HepG2 (cell line): ENCODE measurements at regions not wholly inside any gene's neighbourhood (a gene's known extent, or its start where the extent isn't known, plus 50 kb on each side); places are given as distances from the start of the nearest gene placed in this dataset.

Experiments
- ATAC-seq: fragments of 200-7000 bp; cut with Tn5 transposase; 3 replicates; pipeline ENCODE4 v1.9.1; 2020; ENCODE audit warnings: mild to moderate bottlenecking, moderate library complexity
- BruUV-seq: library from RNA; stranded (reverse); fragments of 400-500 nt; replicated peaks from 2 replicates; lab custom pipeline; 2021; lab: Mats Ljungman, UMichigan
- CTCF ChIA-PET: fragments of 300-600 bp; formaldehyde crosslinking; extraction: SDS; loops from one replicate; lab custom pipeline; 2021; ENCODE audit warnings: low total read pairs, inconsistent platforms, low intra/inter-chr PET ratio; lab: Yijun Ruan, JAX
- POLR2A ChIA-PET: fragments of 350-600 bp; sonication (Branson Sonifier 250); formaldehyde crosslinking; loops from one replicate; lab custom pipeline; 2020; ENCODE audit warnings: antibody characterized with exemption, inconsistent platforms; lab: Yijun Ruan, JAX
- DNase-seq: peaks from one replicate; pipeline ENCODE4 v3.0.0-alpha.2; 2015; ENCODE audit warnings: low spot score
- FAIRE-seq: peaks from 3 replicates; lab custom pipeline; 2011; peaks lifted over from hg19 to GRCh38; lab: Jason Lieb, UNC
- H2AFZ ChIP-seq: one replicate; pipeline ENCODE4 v1.6.1; 2011; ENCODE audit warnings: low read length, inconsistent platforms
- H3K27ac ChIP-seq: fragments of 300-600 bp; 3 replicates; pipeline ENCODE4 v1.8.0; 2011; ENCODE audit warnings: mixed run types, mild to moderate bottlenecking, mixed read lengths, low read length, inconsistent platforms; ENCODE audit not compliant: insufficient read depth; ENCODE audit errors: extremely low read length
- H3K27me3 ChIP-seq, 2 experiments: fragments of 200-600 bp in 1 of 2; 2 replicates in 1 of 2; 3 replicates in 1 of 2; pipeline versions ENCODE4 v1.6.0 to v1.8.0; 2011; ENCODE audit warnings: low read length in 2 of 2, mild to moderate bottlenecking in 2 of 2, moderate library complexity in 2 of 2, inconsistent platforms in 1 of 2; ENCODE audit not compliant: insufficient read depth in 2 of 2, control insufficient read depth in 1 of 2
- H3K36me3 ChIP-seq, 2 experiments: fragments of 200-600 bp in 1 of 2; replicated peaks in 1 of 2; 2 replicates in 1 of 2; 3 replicates in 1 of 2; pipeline versions ENCODE4 v1.5.1 to v1.8.0; 2011; ENCODE audit warnings: low read length in 2 of 2, inconsistent platforms in 1 of 2; ENCODE audit not compliant: insufficient read depth in 2 of 2, control insufficient read depth in 1 of 2
- H3K4me1 ChIP-seq: 2 replicates; pipeline ENCODE4 v1.5.1; 2012; ENCODE audit warnings: low read length, inconsistent platforms; ENCODE audit not compliant: insufficient read depth
- H3K4me2 ChIP-seq: 2 replicates; pipeline ENCODE4 v1.6.0; 2011; ENCODE audit warnings: low read depth, low read length, inconsistent platforms
- H3K4me3 ChIP-seq, 3 experiments: fragments of 200-600 bp in 1 of 3; sonication (generic), shearing (Covaris generic) in 1 of 3; replicated peaks in 1 of 3; 2 replicates each; pipeline ENCODE4 v1.5.1; 2011 to 2016; ENCODE audit warnings: low read length in 3 of 3, inconsistent platforms in 2 of 3, low read depth in 2 of 3, mild to moderate bottlenecking in 2 of 3, control low read depth in 1 of 3, mixed read lengths in 1 of 3; ENCODE audit not compliant: insufficient read depth in 1 of 3
- H3K79me2 ChIP-seq: one replicate; pipeline ENCODE4 v1.6.1; 2011; ENCODE audit warnings: low read length, inconsistent platforms; ENCODE audit not compliant: insufficient read depth
- H3K9ac ChIP-seq: 2 replicates; pipeline ENCODE4 v1.6.0; 2011; ENCODE audit warnings: mild to moderate bottlenecking, low read depth, low read length, inconsistent platforms; ENCODE audit not compliant: insufficient read depth
- H3K9me3 ChIP-seq: 2 replicates; pipeline ENCODE4 v1.5.1; 2012; ENCODE audit warnings: mild to moderate bottlenecking, low read length
- H4K20me1 ChIP-seq: 2 replicates; pipeline ENCODE4 v1.6.0; 2011; ENCODE audit warnings: inconsistent platforms, mild to moderate bottlenecking, low read length, moderate library complexity; ENCODE audit not compliant: insufficient read depth
- MZF1 ChIP-seq: sonication (generic); formaldehyde crosslinking; IDR thresholded peaks from 2 replicates; pipeline ENCODE4 v1.8.1; 2023; ENCODE audit warnings: mild to moderate bottlenecking, missing genetic modification reagents, borderline replicate concordance
- NR2F6 ChIP-seq, 2 experiments: IDR thresholded peaks; 2 replicates each; pipeline ENCODE4 v1.6.1; 2016; ENCODE audit warnings: antibody characterized with exemption in 1 of 2, mild to moderate bottlenecking in 1 of 2
- PLRG1 ChIP-seq: fragments of 450-650 bp; conservative IDR thresholded peaks from 2 replicates; pipeline ENCODE4 v1.6.1; 2016
- ZMAT3 ChIP-seq: sonication (generic); formaldehyde crosslinking; conservative IDR thresholded peaks from 2 replicates; pipeline ENCODE4 v1.7.0; 2021; ENCODE audit warnings: missing genetic modification reagents
- ZNF652 ChIP-seq: IDR thresholded peaks from 2 replicates; pipeline ENCODE4 v1.6.1; 2016; ENCODE audit warnings: low read depth, borderline replicate concordance
- ZNF724P ChIP-seq: sonication (generic); formaldehyde crosslinking; IDR thresholded peaks from 2 replicates; pipeline ENCODE4 v1.8.0; 2022; ENCODE audit warnings: missing genetic modification reagents, borderline replicate concordance
- WGBS: methylation state at CpG from one replicate; pipeline ENCODE4 v1.1.6; 2017; ENCODE audit warnings: low lambda C conversion rate; 5-methylcytosine and 5-hydroxymethylcytosine counted together
- in situ Hi-C: cut with HindIII; loops from 2 replicates; pipeline ENCODE4 v1.10.0; 2017; ENCODE audit warnings: low pct_unique_long_range_greater_than_20kb; ENCODE audit not compliant: extremely low pct_ligation_motif_present
- intact Hi-C: fragments of 100-400 bp; cut with micrococcal nuclease; formaldehyde crosslinking; loops from one replicate; pipeline ENCODE4 v1.10.0; 2022; ENCODE audit not compliant: unreplicated experiment
- TF ChIP-seq, protein P1 (sequence below): sonication (generic); formaldehyde crosslinking; IDR thresholded peaks from 2 replicates; pipeline ENCODE4 v1.4.0; 2020; ENCODE audit warnings: missing genetic modification reagents
- TF ChIP-seq, protein P2 (sequence below): sonication (generic); formaldehyde crosslinking; IDR thresholded peaks from 2 replicates; pipeline ENCODE4 v1.5.0; 2020; ENCODE audit warnings: missing genetic modification reagents, mild to moderate bottlenecking, borderline replicate concordance
- TF ChIP-seq, protein P3 (sequence below): sonication (generic); formaldehyde crosslinking; IDR thresholded peaks from 2 replicates; pipeline ENCODE4 v1.8.1; 2023; ENCODE audit warnings: missing genetic modification reagents, mild to moderate bottlenecking, borderline replicate concordance

DNA sequence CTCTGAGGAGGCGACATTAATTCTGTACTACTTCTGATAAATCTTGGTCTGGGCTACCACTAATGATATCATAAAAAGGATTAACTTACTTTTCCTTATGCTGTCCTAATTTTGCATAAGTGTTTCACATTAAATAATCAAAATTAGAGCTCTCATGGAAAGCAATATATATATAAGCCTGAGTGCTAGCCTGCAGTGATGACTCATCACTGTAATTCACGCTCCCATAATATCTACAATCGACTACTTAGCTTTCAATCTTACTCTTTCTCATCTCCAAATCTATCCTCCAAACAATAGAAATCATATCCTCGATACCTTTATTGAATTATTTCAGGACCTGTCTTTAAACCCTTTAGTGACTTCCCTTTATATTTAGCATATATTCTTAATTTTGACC lies 701.3 kb downstream of the RERGL start (continued):
- TF ChIP-seq NR2F6 (IDR thresholded peaks at IDR 0.05): no peak
- no peak for TF ChIP-seq NR2F6 (CRISPR knock-in tag; IDR thresholded peaks at IDR 0.05)
- TF ChIP-seq MZF1 (CRISPR knock-in tag): no peak
- TF ChIP-seq, protein P1, sequence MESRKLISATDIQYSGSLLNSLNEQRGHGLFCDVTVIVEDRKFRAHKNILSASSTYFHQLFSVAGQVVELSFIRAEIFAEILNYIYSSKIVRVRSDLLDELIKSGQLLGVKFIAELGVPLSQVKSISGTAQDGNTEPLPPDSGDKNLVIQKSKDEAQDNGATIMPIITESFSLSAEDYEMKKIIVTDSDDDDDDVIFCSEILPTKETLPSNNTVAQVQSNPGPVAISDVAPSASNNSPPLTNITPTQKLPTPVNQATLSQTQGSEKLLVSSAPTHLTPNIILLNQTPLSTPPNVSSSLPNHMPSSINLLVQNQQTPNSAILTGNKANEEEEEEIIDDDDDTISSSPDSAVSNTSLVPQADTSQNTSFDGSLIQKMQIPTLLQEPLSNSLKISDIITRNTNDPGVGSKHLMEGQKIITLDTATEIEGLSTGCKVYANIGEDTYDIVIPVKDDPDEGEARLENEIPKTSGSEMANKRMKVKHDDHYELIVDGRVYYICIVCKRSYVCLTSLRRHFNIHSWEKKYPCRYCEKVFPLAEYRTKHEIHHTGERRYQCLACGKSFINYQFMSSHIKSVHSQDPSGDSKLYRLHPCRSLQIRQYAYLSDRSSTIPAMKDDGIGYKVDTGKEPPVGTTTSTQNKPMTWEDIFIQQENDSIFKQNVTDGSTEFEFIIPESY (CRISPR knock-in tag): no peak
- TF ChIP-seq, protein P2, sequence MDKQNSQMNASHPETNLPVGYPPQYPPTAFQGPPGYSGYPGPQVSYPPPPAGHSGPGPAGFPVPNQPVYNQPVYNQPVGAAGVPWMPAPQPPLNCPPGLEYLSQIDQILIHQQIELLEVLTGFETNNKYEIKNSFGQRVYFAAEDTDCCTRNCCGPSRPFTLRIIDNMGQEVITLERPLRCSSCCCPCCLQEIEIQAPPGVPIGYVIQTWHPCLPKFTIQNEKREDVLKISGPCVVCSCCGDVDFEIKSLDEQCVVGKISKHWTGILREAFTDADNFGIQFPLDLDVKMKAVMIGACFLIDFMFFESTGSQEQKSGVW: no peak
- TF ChIP-seq ZNF652: no peak
- TF ChIP-seq ZNF724P (CRISPR knock-in tag): no peak
- TF ChIP-seq, protein P3, sequence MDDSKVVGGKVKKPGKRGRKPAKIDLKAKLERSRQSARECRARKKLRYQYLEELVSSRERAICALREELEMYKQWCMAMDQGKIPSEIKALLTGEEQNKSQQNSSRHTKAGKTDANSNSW (CRISPR knock-in tag): no peak
- no peak for TF ChIP-seq PLRG1

DNA sequence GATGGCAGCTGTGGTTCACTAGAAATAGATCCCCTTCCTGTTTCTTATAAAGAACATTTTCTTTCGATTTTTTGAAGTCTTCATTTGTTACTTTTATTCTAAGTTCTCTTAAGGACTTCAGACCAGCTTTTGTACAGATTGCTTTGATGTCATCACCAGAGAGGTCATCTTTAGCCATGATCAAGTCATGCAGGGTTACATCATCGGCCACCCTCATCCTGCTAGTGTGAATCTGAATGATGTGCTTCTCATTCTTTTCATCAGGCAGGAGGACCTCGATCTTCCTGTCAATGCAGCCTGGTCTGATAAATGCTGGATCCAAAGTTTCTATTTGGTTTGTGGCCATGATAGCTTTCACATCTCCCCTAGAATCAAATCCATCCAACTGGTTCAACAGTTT lies 706.7 kb downstream of the RERGL start:
- CTCF ChIA-PET: no interaction called here
- DNase-seq (no peak), FAIRE-seq (no peak)

More for the DNA sequence above, 706.7 kb downstream of the RERGL start:
- no peaks in the 10 kb centered on the region for H4K20me1 ChIP-seq
- no peak for TF ChIP-seq ZMAT3
- TF ChIP-seq, all 625 proteins: peak for 0
- in situ Hi-C loops (no loop called here), intact Hi-C loops (no loop called here)
- 0% methylated on average over 3 of the region's 3 CpGs for WGBS
- H3K4me1 ChIP-seq: no peaks in the 10 kb centered on the region
- H3K4me2 ChIP-seq: no peak overlapping the region
- H3K79me2 ChIP-seq: no peaks in the 10 kb centered on the region
- no peak for ATAC-seq
- peaks cover 41% of the 10 kb centered on the region for H3K9me3 ChIP-seq
- H3K9ac ChIP-seq: no peak overlapping the region
- H3K36me3 ChIP-seq: no peaks in the 10 kb centered on the region
- BruUV-seq: no TSS peak
- no peak overlapping the region for H2AFZ ChIP-seq
- no peaks in the 10 kb centered on the region; a peak in 1 of 5 replicates for H3K27me3 ChIP-seq
- POLR2A ChIA-PET: no interaction called here
- no peak overlapping the region for H3K4me3 ChIP-seq
- no peak overlapping the region for H3K27ac ChIP-seq
